Upper lobe of left lung (tissue), 6 donors: ENCODE measurements at regions not wholly inside any gene's neighbourhood (a gene's known extent, or its start where the extent isn't known, plus 50 kb on each side); places are given as distances from the start of the nearest gene placed in this dataset.

Experiments
- ATAC-seq, 2 donors: fragments of 200-7000 bp; cut with Tn5 transposase; one replicate each; pipeline ENCODE4 v1.9.1; 2022; ENCODE audit warnings: mild to moderate bottlenecking in 2 of 2, moderate library complexity in 2 of 2; ENCODE audit not compliant: low FRiP score in 2 of 2
- DNase-seq, 2 donors: peaks; one replicate each; pipeline ENCODE4 v3.0.0-alpha.2; 2019 to 2020
- H3K27ac ChIP-seq, 4 donors: fragments of 200-600 bp; sonication (generic); one replicate each; pipeline ENCODE4 v1.5.1; 2016 to 2019
- H3K27me3 ChIP-seq, 4 donors: fragments of 200-600 bp; sonication (generic); one replicate each; pipeline ENCODE4 v1.5.1; 2017 to 2019
- H3K36me3 ChIP-seq, 4 donors: fragments of 200-600 bp; sonication (generic); one replicate each; pipeline ENCODE4 v1.5.1; 2016 to 2019
- H3K4me1 ChIP-seq, 4 donors: fragments of 200-600 bp; sonication (generic); one replicate each; pipeline ENCODE4 v1.5.1; 2018 to 2019
- H3K4me3 ChIP-seq, 4 donors: fragments of 200-600 bp; sonication (generic); one replicate each; pipeline ENCODE4 v1.5.1; 2017 to 2019; ENCODE audit warnings: mild to moderate bottlenecking in 2 of 4, moderate library complexity in 1 of 4
- H3K9me3 ChIP-seq, 4 donors: fragments of 200-600 bp; sonication (generic); one replicate each; pipeline ENCODE4 v1.5.1; 2018 to 2019
- CTCF ChIP-seq, 6 experiments: fragments of 450-650 bp in 4 of 6; fragments of 200-600 bp in 2 of 6; sonication (generic) in 2 of 6; IDR thresholded peaks; one replicate each; pipeline ENCODE4 v1.5.1; 2016 to 2019; ENCODE audit warnings: antibody characterized with exemption in 6 of 6
- EP300 ChIP-seq, 4 donors: sonication (generic); formaldehyde crosslinking; IDR thresholded peaks; one replicate each; pipeline ENCODE4 v1.5.1; 2017; ENCODE audit warnings: antibody characterized with exemption in 4 of 4, control low read depth in 2 of 4
- POLR2A ChIP-seq, 4 donors: fragments of 450-650 bp; IDR thresholded peaks; one replicate each; pipeline ENCODE4 v1.5.1; 2016 to 2017; ENCODE audit warnings: antibody characterized with exemption in 4 of 4, mild to moderate bottlenecking in 2 of 4
- POLR2AphosphoS5 ChIP-seq, 2 donors: sonication (generic); formaldehyde crosslinking; IDR thresholded peaks; one replicate each; pipeline ENCODE4 v1.5.1; 2017; ENCODE audit warnings: antibody characterized with exemption in 2 of 2
- WGBS, 2 donors: methylation state at CpG; one replicate each; pipeline ENCODE4 v1.1.5; 2017 to 2018; 5-methylcytosine and 5-hydroxymethylcytosine counted together
- donor health status: DM: no; HTN: no; CAD: no; lungs with moderate emphysema.
- donor health status: DM: no; HTN: yes; CAD: no; lungs with severe emphysema.

- no peak overlapping the region for H3K4me3 ChIP-seq
- 46 to 58% methylated on average over 1 of the region's 1 CpG for WGBS, 2 donors
- TF ChIP-seq POLR2A (IDR thresholded peaks at IDR 0.05) (no peak), POLR2AphosphoS5 (IDR thresholded peaks at IDR 0.05) (no peak), CTCF (IDR thresholded peaks at IDR 0.05) (no peak), EP300 (IDR thresholded peaks at IDR 0.05) (no peak)
- H3K36me3 ChIP-seq = no peaks in the 10 kb centered on the region
- no peaks in the 10 kb centered on the region for H3K9me3 ChIP-seq
- ATAC-seq = no peak
- no peaks in the 10 kb centered on the region for H3K27me3 ChIP-seq
- no peak for DNase-seq
- no peaks in the 10 kb centered on the region for H3K4me1 ChIP-seq
- no peak overlapping the region for H3K27ac ChIP-seq
Measured at GRCh38 chr15:37616215-37616614, 318.2 kb upstream of the TMCO5A start.

GRCh38 chr15:37618353-37618752 lies 316.1 kb upstream of the TMCO5A start:
- Histone ChIP-seq H3K27ac (no peak overlapping the region), H3K36me3 (no peaks in the 10 kb centered on the region), H3K4me3 (no peak overlapping the region), H3K4me1 (no peaks in the 10 kb centered on the region), H3K9me3 (no peaks in the 10 kb centered on the region), H3K27me3 (no peaks in the 10 kb centered on the region)
- ATAC-seq (no peak), DNase-seq (no peak)
- TF ChIP-seq CTCF (IDR thresholded peaks at IDR 0.05) (no peak), POLR2AphosphoS5 (IDR thresholded peaks at IDR 0.05) (no peak), POLR2A (IDR thresholded peaks at IDR 0.05) (no peak), EP300 (IDR thresholded peaks at IDR 0.05) (no peak)

GRCh38 chr15:37619358-37620042 lies 314.9 kb upstream of the TMCO5A start:
- no peaks in the 10 kb centered on the region for H3K36me3 ChIP-seq
- H3K27ac ChIP-seq = no peak overlapping the region
- H3K9me3 ChIP-seq = no peaks in the 10 kb centered on the region
- H3K4me3 ChIP-seq = no peak overlapping the region
- ATAC-seq (no peak), DNase-seq (no peak)
- TF ChIP-seq POLR2A (IDR thresholded peaks at IDR 0.05) (no peak), CTCF (IDR thresholded peaks at IDR 0.05) (no peak), EP300 (IDR thresholded peaks at IDR 0.05) (no peak), POLR2AphosphoS5 (IDR thresholded peaks at IDR 0.05) (no peak)
- no peaks in the 10 kb centered on the region for H3K27me3 ChIP-seq
- WGBS, 2 donors = 80 to 96% methylated on average over 2 of the region's 2 CpGs
- H3K4me1 ChIP-seq = no peaks in the 10 kb centered on the region

- Histone ChIP-seq H3K4me1 (no peaks in the 10 kb centered on the region), H3K27ac (no peak overlapping the region), H3K27me3 (no peaks in the 10 kb centered on the region), H3K4me3 (no peak overlapping the region), H3K9me3 (no peaks in the 10 kb centered on the region), H3K36me3 (no peaks in the 10 kb centered on the region)
- no peak for DNase-seq
- no peak for ATAC-seq
- TF ChIP-seq POLR2AphosphoS5 (IDR thresholded peaks at IDR 0.05) (no peak), CTCF (IDR thresholded peaks at IDR 0.05) (no peak), POLR2A (IDR thresholded peaks at IDR 0.05) (no peak), EP300 (IDR thresholded peaks at IDR 0.05) (no peak)
Measured at GRCh38 chr15:37625576-37625975, 308.9 kb upstream of the TMCO5A start.

- Histone ChIP-seq H3K27ac (no peak overlapping the region), H3K9me3 (no peaks in the 10 kb centered on the region), H3K4me3 (no peak overlapping the region), H3K4me1 (no peaks in the 10 kb centered on the region), H3K36me3 (no peaks in the 10 kb centered on the region), H3K27me3 (no peaks in the 10 kb centered on the region)
- DNase-seq = no peak
- ATAC-seq = no peak
- WGBS, 2 donors = 79 to 94% methylated on average over 1 of the region's 1 CpG
- TF ChIP-seq POLR2AphosphoS5 (IDR thresholded peaks at IDR 0.05) = no peak
- no peak for TF ChIP-seq EP300 (IDR thresholded peaks at IDR 0.05)
- no peak for TF ChIP-seq POLR2A (IDR thresholded peaks at IDR 0.05)
- no peak for TF ChIP-seq CTCF (IDR thresholded peaks at IDR 0.05)
Measured at GRCh38 chr15:37628507-37628906, 305.9 kb upstream of the TMCO5A start.
